ENCODE measurements at regions not wholly inside any gene's neighbourhood (a gene's known extent, or its start where the extent isn't known, plus 50 kb on each side); places are given as distances from the start of the nearest gene placed in this dataset.

GRCh38 chr12:97283297-97283696, 179.3 kb upstream of the RMST start:
- no peaks in the 10 kb centered on the region for H3K9me2 ChIP-seq (replicated peaks; ENCODE audit: insufficient read depth, low read length)
- H3K9ac ChIP-seq (ENCODE audit: low read length) = no peak overlapping the region
- no peak overlapping the region for H3K4me2 ChIP-seq (ENCODE audit: low read depth, low read length)
- H2AFZ ChIP-seq (ENCODE audit: low read length) = no peak overlapping the region
- no peak for DNase-seq
- no peaks in the 10 kb centered on the region for H3K27me3 ChIP-seq (replicated peaks; ENCODE audit: insufficient read depth, low read length)
- TF ChIP-seq EZH2phosphoT487 (IDR thresholded peaks at IDR 0.05; ENCODE audit: low read length) (no peak), CTCF (IDR thresholded peaks at IDR 0.05; ENCODE audit: low read length) (peak; percentile 25; the same call in 1 of the 2 replicates)
- no peaks in the 10 kb centered on the region for H3K4me1 ChIP-seq (ENCODE audit: low read length)
- no peaks in the 10 kb centered on the region for H4K20me1 ChIP-seq (ENCODE audit: insufficient read depth, low read length)
- no peak overlapping the region for H3K4me3 ChIP-seq (ENCODE audit: low read length)
- H3K79me2 ChIP-seq (ENCODE audit: low read length) = no peaks in the 10 kb centered on the region
- no peaks in the 10 kb centered on the region for H3K36me3 ChIP-seq (replicated peaks; ENCODE audit: insufficient read depth, low read length)
- H3F3A ChIP-seq (ENCODE audit: insufficient read depth, low read length) = no peaks in the 10 kb centered on the region
- no peaks in the 10 kb centered on the region for H3K9me3 ChIP-seq (replicated peaks; ENCODE audit: insufficient read depth, low read length)
- no peak overlapping the region for H3K27ac ChIP-seq (ENCODE audit: low read length)

- Histone ChIP-seq H4K20me1 (ENCODE audit: insufficient read depth, low read length) (no peaks in the 10 kb centered on the region), H3K27ac (ENCODE audit: low read length) (no peak overlapping the region), H3K4me1 (ENCODE audit: low read length) (no peaks in the 10 kb centered on the region), H3K9me2 (replicated peaks; ENCODE audit: insufficient read depth, low read length) (no peaks in the 10 kb centered on the region), H3K79me2 (ENCODE audit: low read length) (no peaks in the 10 kb centered on the region), H3K9ac (ENCODE audit: low read length) (no peak overlapping the region), H3K36me3 (replicated peaks; ENCODE audit: insufficient read depth, low read length) (no peaks in the 10 kb centered on the region), H3K4me3 (ENCODE audit: low read length) (no peak overlapping the region), H3K27me3 (replicated peaks; ENCODE audit: insufficient read depth, low read length) (no peaks in the 10 kb centered on the region), H3F3A (ENCODE audit: insufficient read depth, low read length) (no peaks in the 10 kb centered on the region), H3K4me2 (ENCODE audit: low read depth, low read length) (no peak overlapping the region), H2AFZ (ENCODE audit: low read length) (no peak overlapping the region), H3K9me3 (replicated peaks; ENCODE audit: insufficient read depth, low read length) (no peaks in the 10 kb centered on the region)
- TF ChIP-seq EZH2 (optimal IDR thresholded peaks at IDR 0.05; ENCODE audit: low read depth, low read length) (no peak), EZH2phosphoT487 (IDR thresholded peaks at IDR 0.05; ENCODE audit: low read length) (no peak), CTCF (IDR thresholded peaks at IDR 0.05; ENCODE audit: low read length) (no peak)
- DNase-seq = no peak
Observed at GRCh38 chr12:97288531-97288930, 174.1 kb upstream of the RMST start.

GRCh38 chr12:97292588-97292987, 170.0 kb upstream of the RMST start:
- H3K9me2 ChIP-seq (replicated peaks; ENCODE audit: insufficient read depth, low read length) = no peaks in the 10 kb centered on the region
- H3K27me3 ChIP-seq (replicated peaks; ENCODE audit: insufficient read depth, low read length) = no peaks in the 10 kb centered on the region
- no peak overlapping the region for H3K4me2 ChIP-seq (ENCODE audit: low read depth, low read length)
- no peak overlapping the region for H3K27ac ChIP-seq (ENCODE audit: low read length)
- H3K4me1 ChIP-seq (ENCODE audit: low read length) = no peaks in the 10 kb centered on the region
- H3K79me2 ChIP-seq (ENCODE audit: low read length) = no peaks in the 10 kb centered on the region
- no peak overlapping the region for H2AFZ ChIP-seq (ENCODE audit: low read length)
- H3K4me3 ChIP-seq (ENCODE audit: low read length) = no peak overlapping the region
- no peaks in the 10 kb centered on the region for H4K20me1 ChIP-seq (ENCODE audit: insufficient read depth, low read length)
- no peak overlapping the region for H3K9ac ChIP-seq (ENCODE audit: low read length)
- no peaks in the 10 kb centered on the region for H3K36me3 ChIP-seq (replicated peaks; ENCODE audit: insufficient read depth, low read length)
- no peaks in the 10 kb centered on the region for H3F3A ChIP-seq (ENCODE audit: insufficient read depth, low read length)
- TF ChIP-seq EZH2phosphoT487 (IDR thresholded peaks at IDR 0.05; ENCODE audit: low read length) (no peak), CTCF (IDR thresholded peaks at IDR 0.05; ENCODE audit: low read length) (no peak), EZH2 (optimal IDR thresholded peaks at IDR 0.05; ENCODE audit: low read depth, low read length) (no peak)
- no peak for DNase-seq
- no peaks in the 10 kb centered on the region for H3K9me3 ChIP-seq (replicated peaks; ENCODE audit: insufficient read depth, low read length)

Data from MM.1S (cell line).